Neural cell (in vitro differentiated cells): ENCODE measurements at regions not wholly inside any gene's neighbourhood (a gene's known extent, or its start where the extent isn't known, plus 50 kb on each side); places are given as distances from the start of the nearest gene placed in this dataset.

Experiments
- H2AFZ ChIP-seq: fragments of 200-600, 300-800 bp; sonication (generic), shearing (Covaris generic); 2 replicates; pipeline ENCODE4 v1.6.0; 2014; ENCODE audit warnings: low read depth, mild to moderate bottlenecking, antibody characterized with exemption, low read length, moderate library complexity
- H3F3A ChIP-seq: fragments of 200-600 bp; shearing (Covaris generic); 2 replicates; pipeline ENCODE4 v1.6.1; 2016; ENCODE audit warnings: mild to moderate bottlenecking, moderate library complexity, mixed read lengths, antibody characterized with exemption, low read length; ENCODE audit not compliant: insufficient read depth, poor library complexity, severe bottlenecking
- H3K27ac ChIP-seq: fragments of 200-600, 300-800 bp; sonication (generic), shearing (Covaris generic); 2 replicates; pipeline ENCODE4 v1.5.1; 2014; ENCODE audit warnings: mild to moderate bottlenecking, low read length, moderate library complexity
- H3K27me3 ChIP-seq: fragments of 300-800, 200-600 bp; sonication (generic), shearing (Covaris generic); 2 replicates; pipeline ENCODE4 v1.6.0; 2014; ENCODE audit warnings: mild to moderate bottlenecking, low read depth, low read length, moderate library complexity; ENCODE audit not compliant: insufficient read depth
- H3K36me3 ChIP-seq: fragments of 300-800, 200-600 bp; sonication (generic), shearing (Covaris generic); 2 replicates; pipeline ENCODE4 v1.5.1; 2014; ENCODE audit warnings: mild to moderate bottlenecking, antibody characterized with exemption, low read length, moderate library complexity; ENCODE audit not compliant: insufficient read depth
- H3K4me2 ChIP-seq: fragments of 300-800, 200-600 bp; sonication (generic), shearing (Covaris generic); 2 replicates; pipeline ENCODE4 v1.6.0; 2014; ENCODE audit warnings: mild to moderate bottlenecking, low read length
- H3K4me3 ChIP-seq: fragments of 300-800, 200-600 bp; sonication (generic), shearing (Covaris generic); 2 replicates; pipeline ENCODE4 v1.5.1; 2014; ENCODE audit warnings: mild to moderate bottlenecking, low read length, moderate library complexity
- H3K79me2 ChIP-seq: fragments of 200-600 bp; shearing (Covaris generic); replicated peaks from 2 replicates; pipeline ENCODE4 v1.6.0; 2014; ENCODE audit warnings: mild to moderate bottlenecking, low read length, moderate library complexity; ENCODE audit not compliant: insufficient read depth
- H3K9ac ChIP-seq: fragments of 300-800, 200-600 bp; sonication (generic), shearing (Covaris generic); 2 replicates; pipeline ENCODE4 v1.6.1; 2016; ENCODE audit warnings: mild to moderate bottlenecking, low read length, mixed read lengths
- H3K9me2 ChIP-seq: fragments of 200-600 bp; shearing (Covaris generic); 2 replicates; pipeline ENCODE4 v1.6.1; 2016; ENCODE audit warnings: mild to moderate bottlenecking, low read length, mixed read lengths; ENCODE audit not compliant: insufficient read depth
- H3K9me3 ChIP-seq: fragments of 200-600, 300-800 bp; sonication (generic), shearing (Covaris generic); 2 replicates; pipeline ENCODE4 v1.6.1; 2016; ENCODE audit warnings: mild to moderate bottlenecking, mixed run types, low read length, moderate library complexity, mixed read lengths
- H4K20me1 ChIP-seq: fragments of 200-600 bp; shearing (Covaris generic); 2 replicates; pipeline ENCODE4 v1.6.1; 2016; ENCODE audit warnings: mild to moderate bottlenecking, mixed run types; ENCODE audit not compliant: insufficient read depth
- CTCF ChIP-seq: fragments of 450-650 bp; IDR thresholded peaks from 2 replicates; pipeline ENCODE4 v1.5.1; 2014; ENCODE audit warnings: antibody characterized with exemption, mild to moderate bottlenecking, moderate library complexity; ENCODE audit not compliant: poor library complexity, severe bottlenecking
- EP300 ChIP-seq: fragments of 450-650 bp; conservative IDR thresholded peaks from 2 replicates; pipeline ENCODE4 v1.6.1; 2014; ENCODE audit warnings: antibody characterized with exemption, mild to moderate bottlenecking, moderate library complexity; ENCODE audit not compliant: poor library complexity, severe bottlenecking
- EZH2 ChIP-seq: fragments of 200-600, 300-800 bp; shearing (Covaris generic), sonication (generic); IDR thresholded peaks from 2 replicates; pipeline ENCODE4 v1.6.1; 2014; ENCODE audit warnings: antibody characterized with exemption, low read length, borderline replicate concordance, mild to moderate bottlenecking; ENCODE audit not compliant: insufficient read depth, poor library complexity, severe bottlenecking
- MXI1 ChIP-seq: fragments of 450-650 bp; conservative IDR thresholded peaks from 2 replicates; pipeline ENCODE4 v1.6.1; 2014; ENCODE audit warnings: antibody characterized with exemption, mild to moderate bottlenecking; ENCODE audit not compliant: poor library complexity, severe bottlenecking
- POLR2AphosphoS5 ChIP-seq: IDR thresholded peaks from 2 replicates; pipeline ENCODE4 v1.6.1; 2012
- RAD21 ChIP-seq: fragments of 450-650 bp; conservative IDR thresholded peaks from 2 replicates; pipeline ENCODE4 v1.6.1; 2014; ENCODE audit warnings: antibody characterized with exemption, mild to moderate bottlenecking, moderate library complexity
- REST ChIP-seq: IDR thresholded peaks from 2 replicates; pipeline ENCODE4 v1.6.1; 2012; ENCODE audit warnings: borderline replicate concordance
- SMC3 ChIP-seq: fragments of 450-650 bp; conservative IDR thresholded peaks from 2 replicates; pipeline ENCODE4 v1.6.1; 2014; ENCODE audit warnings: antibody characterized with exemption, mild to moderate bottlenecking, moderate library complexity; ENCODE audit not compliant: poor library complexity
- TAF1 ChIP-seq: IDR thresholded peaks from 2 replicates; pipeline ENCODE4 v1.6.1; 2012; ENCODE audit warnings: low read depth

GRCh38 chr11:109695696-109696095 lies 273.7 kb downstream of the C11orf87 start:
- Histone ChIP-seq H3K9me3 (peaks cover 17% of the 10 kb centered on the region), H3K9me2 (no peaks in the 10 kb centered on the region), H3F3A (no peaks in the 10 kb centered on the region), H3K27ac (no peak overlapping the region), H3K4me3 (no peak overlapping the region), H3K36me3 (no peaks in the 10 kb centered on the region), H3K27me3 (no peaks in the 10 kb centered on the region), H3K9ac (no peak overlapping the region), H4K20me1 (no peaks in the 10 kb centered on the region), H3K79me2 (no peaks in the 10 kb centered on the region), H3K4me2 (no peak overlapping the region), H2AFZ (no peak overlapping the region)
- TF ChIP-seq SMC3 (no peak), EP300 (no peak), EZH2 (no peak), POLR2AphosphoS5 (no peak), CTCF (no peak), TAF1 (no peak)

- Histone ChIP-seq H3K9me2 (no peaks in the 10 kb centered on the region), H3K36me3 (no peaks in the 10 kb centered on the region), H3K4me2 (no peak overlapping the region), H2AFZ (no peak overlapping the region), H3K27me3 (no peaks in the 10 kb centered on the region), H3K4me3 (no peak overlapping the region), H3F3A (no peaks in the 10 kb centered on the region), H3K27ac (no peak overlapping the region), H3K9ac (no peak overlapping the region), H3K79me2 (no peaks in the 10 kb centered on the region), H4K20me1 (no peaks in the 10 kb centered on the region), H3K9me3 (peaks cover 17% of the 10 kb centered on the region)
- TF ChIP-seq EZH2 (no peak), CTCF (no peak), TAF1 (no peak), MXI1 (no peak), EP300 (no peak), REST (no peak), SMC3 (no peak), RAD21 (no peak), POLR2AphosphoS5 (no peak)
Observed at GRCh38 chr11:109696191-109696897, 274.4 kb downstream of the C11orf87 start.
